Skin of body (tissue), 1 donor: ENCODE measurements at regions not wholly inside any gene's neighbourhood (a gene's known extent, or its start where the extent isn't known, plus 50 kb on each side); places are given as distances from the start of the nearest gene placed in this dataset.

Experiments used
- DNase-seq: peaks from one replicate; lab custom pipeline; 2025; lab: John Stamatoyannopoulos, UW

GRCh38 chr4:115945026-115945425 lies 831.6 kb upstream of the NDST4 start:
- DNase-seq: no peak

GRCh38 chr4:115944146-115944905 lies 830.9 kb upstream of the NDST4 start:
- no peak for DNase-seq

DNA sequence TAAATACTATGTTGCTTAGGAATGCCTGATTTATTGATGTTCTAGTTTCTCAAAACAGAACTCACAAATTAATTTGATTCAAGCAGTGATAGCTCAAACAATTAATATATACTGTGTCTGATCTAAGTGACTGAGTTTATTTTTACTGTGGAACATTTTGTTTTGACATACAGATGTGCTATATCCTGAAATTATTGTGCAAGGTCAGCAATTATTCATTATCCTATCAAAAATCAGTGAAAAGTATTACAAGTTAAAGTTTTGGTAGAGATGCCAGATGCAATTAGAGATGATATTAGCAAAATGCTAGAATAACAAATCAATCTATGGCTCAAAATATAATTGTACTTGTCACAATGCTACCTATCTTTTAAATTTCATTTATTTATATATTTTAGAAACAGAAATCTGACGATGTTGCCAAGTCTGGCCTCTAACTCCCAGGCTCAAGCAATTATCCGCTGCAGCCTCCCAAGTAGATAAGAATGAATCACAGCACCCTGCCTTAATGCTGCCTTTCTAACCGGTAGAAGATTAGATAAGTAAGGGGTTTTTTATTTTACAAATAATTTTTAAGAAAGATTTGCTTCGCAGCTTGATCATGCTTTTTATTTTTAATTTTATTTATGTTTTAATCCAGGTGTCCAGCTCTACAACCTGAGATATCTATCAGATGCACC lies 825.5 kb upstream of the NDST4 start:
- no peak for DNase-seq

GRCh38 chr4:115929373-115929772 lies 816.0 kb upstream of the NDST4 start:
- DNase-seq: no peak

DNA sequence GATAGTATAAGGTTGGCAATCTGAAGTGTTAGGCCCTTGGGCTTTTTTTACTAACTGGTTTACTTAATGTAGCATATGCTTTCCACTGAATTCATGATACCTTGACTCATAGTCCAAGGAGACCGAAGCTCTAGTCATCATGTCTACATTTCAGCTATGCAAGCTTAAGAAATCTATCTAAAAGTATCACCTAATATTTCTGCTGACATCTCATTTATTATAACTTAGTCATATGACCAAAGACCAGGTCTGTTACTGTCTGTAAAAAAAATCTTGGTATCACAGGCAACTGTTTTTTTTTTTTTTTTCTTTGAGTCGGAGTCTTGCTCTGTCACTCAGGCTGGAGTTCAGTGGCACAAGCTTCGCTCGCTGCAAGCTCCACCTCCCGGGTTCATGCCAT lies 814.0 kb upstream of the NDST4 start:
- no peak for DNase-seq

DNA sequence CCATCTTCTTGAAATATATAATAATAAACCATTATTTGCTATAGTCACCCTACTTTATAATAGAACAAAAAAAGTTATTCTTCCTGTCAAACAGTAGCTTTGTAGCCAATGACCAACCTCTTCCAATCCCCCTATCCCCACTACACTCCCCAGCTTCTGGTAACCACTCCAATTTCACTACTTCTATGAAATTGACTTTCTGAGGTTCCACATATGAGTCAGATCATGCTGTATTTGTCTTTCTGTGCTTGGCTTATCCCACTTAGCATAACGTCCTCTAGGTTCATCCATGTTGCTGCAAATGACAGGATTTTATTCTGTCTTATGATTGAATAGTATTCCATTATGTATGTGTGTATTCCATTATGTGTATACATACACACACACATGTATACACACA lies 809.7 kb upstream of the NDST4 start:
- no peak for DNase-seq

DNA sequence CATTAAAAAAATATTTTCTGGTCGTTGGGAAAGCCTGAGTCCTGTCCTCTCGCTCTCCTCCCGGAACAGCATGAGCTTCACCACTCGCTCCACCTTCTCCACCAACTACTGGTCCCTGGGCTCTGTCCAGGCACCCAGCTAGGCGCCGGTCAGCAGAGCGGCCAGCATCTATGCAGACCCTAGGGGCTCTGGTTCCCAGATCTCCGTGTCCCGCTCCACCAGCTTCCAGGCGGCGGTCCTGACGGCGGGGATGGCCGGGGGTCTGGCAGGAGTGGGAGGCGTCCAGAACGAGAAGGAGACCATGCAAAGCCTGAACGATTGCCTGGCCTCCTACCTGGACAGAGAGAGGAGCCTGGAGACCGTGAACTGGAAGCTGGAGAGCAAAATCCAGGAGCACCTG lies 807.2 kb upstream of the NDST4 start:
- no peak for DNase-seq

DNA sequence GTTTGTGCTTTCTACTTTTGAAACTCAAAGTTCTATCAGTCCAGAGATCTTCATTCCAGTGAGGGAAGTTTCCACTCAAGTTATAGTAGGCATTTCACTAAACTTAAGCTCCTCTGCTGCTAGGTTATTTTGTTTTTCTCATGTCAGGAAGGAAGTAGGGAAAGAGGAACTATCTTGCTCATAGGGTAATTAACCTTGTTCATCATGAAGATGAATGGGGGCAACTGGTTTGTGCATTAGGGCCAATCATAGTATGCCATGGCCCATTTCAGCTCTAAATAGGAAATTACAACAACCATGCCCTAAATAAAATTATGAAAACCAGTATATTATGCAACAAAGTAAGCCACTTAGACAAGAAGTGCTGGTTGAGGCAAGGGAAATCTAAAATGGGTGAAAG lies 804.7 kb upstream of the NDST4 start:
- DNase-seq: no peak

DNA sequence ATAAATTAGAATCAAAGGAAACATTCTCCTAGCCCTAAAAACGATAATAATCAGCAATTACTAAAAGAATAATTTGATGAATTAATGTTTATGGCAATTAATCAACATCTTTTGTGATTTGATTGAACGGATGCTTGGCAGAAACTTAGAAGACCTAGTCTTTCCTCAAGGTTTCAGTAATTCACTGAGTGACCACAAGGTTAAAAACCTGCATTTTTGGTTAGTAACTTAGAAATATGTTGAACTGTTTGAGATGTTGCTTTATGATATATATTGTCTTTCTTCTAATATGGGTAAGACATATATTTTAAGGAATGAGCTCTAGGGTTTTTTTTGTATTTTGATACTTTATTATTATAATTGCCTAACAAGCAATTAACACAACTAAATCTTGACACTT lies 793.0 kb upstream of the NDST4 start:
- no peak for DNase-seq

DNA sequence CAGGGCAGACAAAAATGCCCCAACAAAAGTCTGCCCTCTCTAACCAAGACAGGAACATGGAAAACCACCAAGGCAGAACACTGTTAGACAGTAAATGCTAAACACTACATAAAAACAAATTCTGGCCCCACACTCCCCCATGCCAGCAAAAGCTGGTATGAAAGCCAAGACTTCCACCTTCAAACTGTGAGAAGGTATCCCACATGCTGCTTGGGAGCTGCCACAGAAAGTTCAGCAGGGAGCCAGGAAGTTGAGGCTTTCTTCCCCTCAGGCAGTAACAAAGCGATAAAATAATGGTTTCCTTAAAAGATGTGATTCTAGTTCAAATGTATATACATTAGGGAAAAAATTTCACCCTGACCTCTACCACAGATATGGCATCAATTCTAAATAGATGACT lies 770.4 kb upstream of the NDST4 start:
- DNase-seq: no peak

GRCh38 chr4:115883231-115883630 lies 769.8 kb upstream of the NDST4 start:
- DNase-seq: no peak

GRCh38 chr4:115873048-115873447 lies 759.6 kb upstream of the NDST4 start:
- no peak for DNase-seq

DNA sequence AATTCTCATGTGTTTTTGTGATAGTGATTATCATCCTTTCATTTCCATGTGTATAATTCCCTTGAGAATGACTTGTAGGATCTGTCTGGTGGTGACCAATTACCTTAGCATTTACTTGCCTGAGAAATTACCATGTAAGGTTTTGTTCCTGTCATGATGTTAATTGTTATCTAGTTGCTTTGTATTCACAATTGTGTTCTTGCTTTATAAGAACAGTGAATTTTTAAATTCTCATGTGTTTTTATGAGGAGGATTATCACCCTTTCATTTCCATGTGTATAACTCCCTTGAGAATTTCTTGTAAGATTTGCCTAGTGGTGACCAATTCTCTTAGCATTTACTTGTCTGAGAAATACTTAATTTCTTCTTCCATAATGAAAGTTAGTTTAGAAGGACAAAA lies 758.2 kb upstream of the NDST4 start:
- DNase-seq: no peak

GRCh38 chr4:115866364-115866896 lies 753.0 kb upstream of the NDST4 start:
- DNase-seq: no peak

DNA sequence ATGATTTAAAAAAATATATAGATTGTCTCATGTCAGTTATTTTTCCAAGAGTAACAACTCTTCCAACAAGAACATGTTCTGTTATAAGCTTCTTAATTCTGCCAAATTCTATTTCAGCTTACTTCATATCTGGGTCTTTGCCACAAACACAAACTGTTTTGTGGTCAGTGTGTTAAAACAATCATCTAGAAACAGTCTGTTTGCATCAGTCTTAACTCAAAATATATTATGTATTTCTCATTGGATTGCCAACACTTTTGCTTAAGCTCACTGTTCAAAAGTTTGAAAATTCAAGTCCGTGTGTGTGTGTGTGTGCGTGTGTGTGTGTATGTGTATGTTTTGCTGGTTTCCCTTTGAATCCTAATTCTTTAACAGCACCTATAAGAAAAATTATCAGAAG lies 752.3 kb upstream of the NDST4 start:
- DNase-seq: peak; percentile 84

DNA sequence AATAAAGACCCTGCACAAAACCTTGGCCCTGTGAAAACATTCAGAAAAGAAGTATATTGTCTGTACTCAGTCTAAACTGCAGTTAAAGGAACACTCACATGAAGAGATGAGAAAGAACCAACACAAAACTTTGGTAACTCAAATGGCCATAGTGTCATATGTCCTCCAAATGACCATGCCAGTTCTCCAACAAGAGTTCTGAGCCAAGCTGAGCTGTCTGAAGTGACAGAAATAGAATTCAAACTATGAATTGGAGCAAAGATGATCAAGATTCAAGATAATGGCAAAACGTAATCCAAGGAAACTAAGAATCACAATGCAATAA lies 739.3 kb upstream of the NDST4 start:
- no peak for DNase-seq

DNA sequence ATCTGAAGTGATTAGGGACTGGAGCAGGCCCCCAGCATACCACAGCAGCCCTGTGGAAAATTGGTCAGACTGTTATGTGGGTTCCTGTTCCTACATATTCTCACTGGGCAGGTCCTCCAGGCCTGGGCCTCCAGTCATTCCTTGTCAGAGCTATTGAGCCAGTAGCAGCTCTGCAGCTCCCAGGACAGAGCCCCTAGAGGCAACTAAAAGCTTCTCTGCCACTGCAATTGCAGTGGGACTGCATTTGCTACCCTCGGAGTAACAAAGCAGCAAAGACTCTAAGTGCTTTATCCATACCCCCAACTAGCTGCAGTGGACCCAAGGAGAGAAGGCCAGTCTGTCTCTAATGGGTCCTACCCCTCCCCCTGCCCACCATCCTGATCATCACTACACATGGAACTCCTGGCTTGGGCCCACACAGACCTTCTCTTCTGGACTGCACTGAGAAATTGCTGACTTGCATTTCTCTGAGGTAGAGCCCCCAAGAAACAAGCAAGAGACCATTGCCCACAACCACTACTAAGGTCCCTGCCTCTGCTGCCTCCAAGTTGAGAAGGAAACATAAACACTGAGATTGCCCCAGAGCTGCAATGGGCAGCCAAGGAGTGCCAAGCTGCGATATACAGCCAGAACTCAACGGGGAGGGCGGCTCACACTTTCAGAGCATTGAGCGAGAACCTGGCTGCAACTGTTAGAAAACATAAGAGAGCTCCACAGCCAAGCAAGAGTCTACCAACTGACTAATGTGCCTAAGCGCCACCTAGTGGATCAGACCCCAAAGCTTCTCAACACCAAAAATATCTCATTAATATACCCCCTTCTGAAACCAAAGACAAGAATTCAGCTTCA lies 738.7 kb upstream of the NDST4 start:
- DNase-seq: no peak

DNA sequence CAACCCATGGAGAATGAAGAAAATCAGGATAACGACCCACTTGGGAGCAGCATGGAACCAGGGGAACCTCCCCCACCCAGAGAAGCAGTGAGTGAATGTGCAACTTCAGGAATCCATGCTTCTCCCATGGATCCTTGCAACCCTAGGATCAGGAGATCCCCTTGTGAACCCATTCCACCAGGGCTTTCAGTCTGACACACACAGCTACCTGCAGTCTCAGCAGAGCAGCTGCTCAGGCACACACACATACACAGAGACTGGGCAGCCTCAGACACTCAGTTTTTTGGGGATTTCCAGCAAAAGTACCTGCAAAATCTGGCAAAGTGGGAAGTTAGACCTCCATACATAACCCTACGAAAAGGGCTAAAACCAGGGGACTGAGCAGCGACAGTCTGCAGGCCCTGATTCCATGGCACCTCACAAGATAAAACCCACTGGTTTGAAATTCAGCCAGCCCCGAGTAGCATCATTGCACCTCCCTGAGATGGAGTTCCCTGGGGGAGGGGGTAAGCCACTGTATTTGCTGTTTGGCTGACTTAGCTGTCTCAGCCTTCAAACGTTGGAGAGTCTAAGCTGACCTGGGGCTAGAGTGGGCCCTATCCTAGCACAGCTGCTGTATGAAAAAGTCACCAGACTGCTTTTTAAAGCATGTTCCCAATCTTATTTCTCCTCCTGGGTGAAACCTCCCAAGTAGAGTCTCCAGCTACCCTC lies 737.5 kb upstream of the NDST4 start:
- no peak for DNase-seq

GRCh38 chr4:115844180-115844579 lies 730.8 kb upstream of the NDST4 start:
- DNase-seq: no peak

GRCh38 chr4:115841871-115842270 lies 728.5 kb upstream of the NDST4 start:
- no peak for DNase-seq

DNA sequence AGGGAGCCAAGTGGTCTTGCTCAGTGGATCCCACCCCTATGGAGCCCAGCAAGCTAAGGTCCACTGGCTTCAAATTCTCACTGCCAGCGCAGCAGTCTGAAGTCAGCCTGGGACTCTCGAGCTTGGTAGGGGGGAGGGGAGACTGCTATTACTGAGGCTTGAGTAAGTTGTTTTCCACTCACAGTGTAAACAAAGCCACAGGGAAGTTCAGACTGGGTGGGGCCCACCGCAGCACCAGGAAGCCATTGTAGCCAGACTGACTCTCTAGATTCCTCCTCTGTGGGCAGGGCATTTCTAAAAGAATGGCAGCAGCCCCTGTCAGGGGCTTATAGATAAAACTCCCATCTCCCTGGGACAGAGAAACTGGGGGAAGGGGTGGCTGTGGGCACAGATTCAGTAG lies 721.0 kb upstream of the NDST4 start:
- DNase-seq: no peak

DNA sequence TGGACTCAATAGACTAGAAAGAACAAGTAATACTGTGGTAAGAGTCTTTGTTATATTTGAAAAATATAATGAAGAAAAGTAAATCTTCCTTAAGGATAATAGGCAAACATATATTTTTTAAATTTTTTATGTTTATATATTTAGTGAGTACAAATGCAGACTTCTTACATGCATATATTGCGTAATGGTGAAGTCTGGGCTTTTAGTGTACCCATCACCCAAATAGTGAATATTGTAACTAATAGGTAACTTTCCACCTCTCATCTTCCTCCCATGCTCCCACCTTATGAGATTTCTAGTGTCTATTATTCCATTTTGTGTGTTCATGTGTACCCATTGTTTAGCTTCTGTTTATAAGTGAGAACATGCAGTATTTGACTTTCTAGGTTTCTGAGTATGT lies 711.2 kb upstream of the NDST4 start:
- no peak for DNase-seq
